IMR-90 (cell line): ENCODE measurements at regions not wholly inside any gene's neighbourhood (a gene's known extent, or its start where the extent isn't known, plus 50 kb on each side); places are given as distances from the start of the nearest gene placed in this dataset.

ENCODE experiments used
- ATAC-seq: fragments of 200-7000 bp; cut with Tn5 transposase; 2 replicates; pipeline ENCODE4 v1.9.1; 2020; ENCODE audit warnings: low read depth, mild to moderate bottlenecking, moderate library complexity
- BruUV-seq: library from RNA; stranded (reverse); fragments of 400-500 nt; replicated peaks from 2 replicates; lab custom pipeline; 2021; lab: Mats Ljungman, UMichigan
- CTCF ChIA-PET: fragments of 300-600 bp; formaldehyde crosslinking; extraction: SDS; loops from one replicate; lab custom pipeline; 2021; ENCODE audit warnings: antibody characterized with exemption; lab: Yijun Ruan, JAX
- POLR2A ChIA-PET: fragments of 300-600 bp; sonication (Branson Sonifier 250); formaldehyde crosslinking; loops from one replicate; lab custom pipeline; 2022; ENCODE audit warnings: antibody characterized with exemption; ENCODE audit not compliant: unreplicated experiment; lab: Charles Lee
- DNase-seq: peaks from one replicate; pipeline ENCODE4 v3.0.0; 2013
- H2AFZ ChIP-seq: replicated peaks from 2 replicates; pipeline ENCODE3; 2013; ENCODE audit warnings: low read length, mild to moderate bottlenecking; ENCODE audit not compliant: poor library complexity
- H2AK5ac ChIP-seq: 2 replicates; pipeline ENCODE4 v1.6.1; 2013; ENCODE audit warnings: low read depth, low read length, inconsistent platforms
- H2AK9ac ChIP-seq: replicated peaks from 2 replicates; pipeline ENCODE3; 2013; ENCODE audit warnings: mild to moderate bottlenecking, low read depth, low read length, moderate library complexity; ENCODE audit not compliant: poor library complexity
- H2BK120ac ChIP-seq: 2 replicates; pipeline ENCODE4 v1.6.1; 2013; ENCODE audit warnings: low read depth, low read length, inconsistent platforms
- H2BK15ac ChIP-seq: 3 replicates; pipeline ENCODE4 v1.6.1; 2013; ENCODE audit warnings: low read depth, low read length, inconsistent platforms
- H2BK20ac ChIP-seq: 2 replicates; pipeline ENCODE4 v1.6.1; 2013; ENCODE audit warnings: low read depth, mild to moderate bottlenecking, inconsistent platforms, low read length, moderate library complexity
- H2BK5ac ChIP-seq: 2 replicates; pipeline ENCODE4 v1.6.1; 2013; ENCODE audit warnings: mild to moderate bottlenecking, low read depth, low read length, inconsistent platforms; ENCODE audit not compliant: poor library complexity, severe bottlenecking
- H3K14ac ChIP-seq: replicated peaks from 2 replicates; pipeline ENCODE4 v1.6.1; 2013; ENCODE audit warnings: low read depth, low read length, inconsistent platforms
- H3K18ac ChIP-seq: 2 replicates; pipeline ENCODE4 v1.6.1; 2013; ENCODE audit warnings: low read depth, low read length, control low read depth
- H3K23ac ChIP-seq: 2 replicates; pipeline ENCODE4 v1.6.1; 2013; ENCODE audit warnings: low read depth, low read length, inconsistent platforms
- H3K27ac ChIP-seq: 2 replicates; pipeline ENCODE4 v1.5.1; 2013; ENCODE audit warnings: mild to moderate bottlenecking, control low read depth, low read length; ENCODE audit not compliant: insufficient read depth
- H3K27me3 ChIP-seq: 2 replicates; pipeline ENCODE4 v1.6.1; 2013; ENCODE audit warnings: low read length; ENCODE audit not compliant: control insufficient read depth, insufficient read depth
- H3K36me3 ChIP-seq: 2 replicates; pipeline ENCODE4 v1.6.1; 2013; ENCODE audit warnings: low read length, mixed read lengths; ENCODE audit not compliant: control insufficient read depth, insufficient read depth
- H3K4ac ChIP-seq: 2 replicates; pipeline ENCODE4 v1.6.1; 2013; ENCODE audit warnings: low read depth, low read length, inconsistent platforms
- H3K4me1 ChIP-seq: 2 replicates; pipeline ENCODE4 v1.6.1; 2013; ENCODE audit warnings: low read length, mixed read lengths; ENCODE audit not compliant: control insufficient read depth, insufficient read depth
- H3K4me2 ChIP-seq: 2 replicates; pipeline ENCODE4 v1.6.1; 2013; ENCODE audit warnings: low read depth, mild to moderate bottlenecking, control low read depth, low read length, moderate library complexity
- H3K4me3 ChIP-seq: 2 replicates; pipeline ENCODE4 v1.5.1; 2013; ENCODE audit warnings: low read depth, mild to moderate bottlenecking, control low read depth, low read length, moderate library complexity; ENCODE audit not compliant: insufficient read depth
- H3K56ac ChIP-seq: 2 replicates; pipeline ENCODE4 v1.6.1; 2013; ENCODE audit warnings: low read length, inconsistent platforms; ENCODE audit not compliant: insufficient read depth; ENCODE audit errors: extremely low read depth
- H3K79me1 ChIP-seq, 2 experiments: 2 replicates each; pipeline ENCODE4 v1.6.1; 2013; ENCODE audit warnings: low read length in 2 of 2, inconsistent platforms in 1 of 2, low read depth in 1 of 2
- H3K9ac ChIP-seq: 2 replicates; pipeline ENCODE4 v1.6.1; 2013; ENCODE audit warnings: low read depth, low read length, control low read depth
- H3K9me1 ChIP-seq: 2 replicates; pipeline ENCODE4 v1.6.1; 2013; ENCODE audit warnings: low read length, inconsistent platforms; ENCODE audit not compliant: insufficient read depth
- H3K9me3 ChIP-seq: 2 replicates; pipeline ENCODE4 v1.6.1; 2013; ENCODE audit warnings: low read length; ENCODE audit not compliant: control insufficient read depth, insufficient read depth
- H4K20me1 ChIP-seq: 2 replicates; pipeline ENCODE4 v1.6.1; 2013; ENCODE audit warnings: low read length, inconsistent platforms; ENCODE audit not compliant: insufficient read depth
- H4K5ac ChIP-seq: 2 replicates; pipeline ENCODE4 v1.6.1; 2013; ENCODE audit warnings: mild to moderate bottlenecking, low read depth, low read length, control low read depth
- H4K8ac ChIP-seq, 2 experiments: 2 replicates each; pipeline ENCODE4 v1.6.1; 2013; ENCODE audit warnings: low read depth in 2 of 2, low read length in 2 of 2, control low read depth in 1 of 2, inconsistent platforms in 1 of 2
- H4K91ac ChIP-seq: 2 replicates; pipeline ENCODE4 v1.6.1; 2013; ENCODE audit warnings: low read depth, low read length, inconsistent platforms; ENCODE audit not compliant: insufficient read depth
- BHLHE40 ChIP-seq: fragments of 150-350 bp; IDR thresholded peaks from 2 replicates; pipeline ENCODE4 v1.6.1; 2016; ENCODE audit warnings: mild to moderate bottlenecking, low read depth, low read length
- CEBPB ChIP-seq: IDR thresholded peaks from 2 replicates; pipeline ENCODE4 v1.6.1; 2012; ENCODE audit warnings: low read depth, low read length, improper control_type of control experiment
- CHD1 ChIP-seq: IDR thresholded peaks from 2 replicates; pipeline ENCODE4 v1.6.1; 2012; ENCODE audit warnings: low read depth, low read length, improper control_type of control experiment
- CTCF ChIP-seq: conservative IDR thresholded peaks from 2 replicates; pipeline ENCODE4 v1.5.1; 2012; ENCODE audit warnings: mild to moderate bottlenecking, low read depth, low read length, improper control_type of control experiment
- FOS ChIP-seq: fragments of 150-350 bp; IDR thresholded peaks from 2 replicates; pipeline ENCODE4 v1.6.1; 2016; ENCODE audit warnings: low read depth, low read length
- MAFK ChIP-seq: IDR thresholded peaks from 2 replicates; pipeline ENCODE4 v1.6.1; 2012; ENCODE audit warnings: low read depth, low read length, improper control_type of control experiment
- MAZ ChIP-seq: IDR thresholded peaks from 2 replicates; pipeline ENCODE4 v1.6.1; 2012; ENCODE audit warnings: low read depth, mild to moderate bottlenecking, low read length, improper control_type of control experiment, moderate library complexity, borderline replicate concordance
- MXI1 ChIP-seq: IDR thresholded peaks from 2 replicates; pipeline ENCODE4 v1.6.1; 2012; ENCODE audit warnings: low read depth, mild to moderate bottlenecking, low read length, moderate library complexity, borderline replicate concordance
- NFE2L2 ChIP-seq: fragments of 150-350 bp; IDR thresholded peaks from 2 replicates; pipeline ENCODE4 v1.6.1; 2016; ENCODE audit warnings: low read depth, mild to moderate bottlenecking, low read length
- POLR2A ChIP-seq: IDR thresholded peaks from 2 replicates; pipeline ENCODE4 v1.6.1; 2012; ENCODE audit warnings: mild to moderate bottlenecking, low read depth, low read length
- RAD21 ChIP-seq: IDR thresholded peaks from 2 replicates; pipeline ENCODE4 v1.6.1; 2012; ENCODE audit warnings: low read length, improper control_type of control experiment
- RCOR1 ChIP-seq: IDR thresholded peaks from 2 replicates; pipeline ENCODE4 v1.6.1; 2012; ENCODE audit warnings: mild to moderate bottlenecking, low read length, improper control_type of control experiment; ENCODE audit not compliant: insufficient replicate concordance
- RFX5 ChIP-seq: IDR thresholded peaks from 2 replicates; pipeline ENCODE4 v1.8.0; 2012; ENCODE audit warnings: low read depth, mild to moderate bottlenecking, low read length, moderate library complexity
- SMC3 ChIP-seq: fragments of 150-350 bp; IDR thresholded peaks from 2 replicates; pipeline ENCODE4 v1.6.1; 2016; ENCODE audit warnings: low read depth, mild to moderate bottlenecking, antibody characterized with exemption, low read length, moderate library complexity
- WGBS, 2 experiments: methylation state at CpG; one replicate each; pipeline versions ENCODE4 v1.1.5 to v1.1.7; 2013; ENCODE audit warnings: missing lambda C conversion rate in 2 of 2; ENCODE audit not compliant: insufficient read length in 1 of 2; ENCODE audit errors: extremely low coverage in 2 of 2; 5-methylcytosine and 5-hydroxymethylcytosine counted together
- dilution Hi-C: fragments of 300-500 bp; cut with HindIII; formaldehyde crosslinking; loops from one replicate; pipeline ENCODE4 v1.14.3; 2018; ENCODE audit warnings: low sequenced_read_pairs; ENCODE audit not compliant: unreplicated experiment
- in situ Hi-C: fragments of 300-500 bp; cut with MboI; formaldehyde crosslinking; loops from 3 replicates; pipeline ENCODE4 v1.14.3; 2019; ENCODE audit warnings: low sequenced_read_pairs, inconsistent platforms, mixed read lengths
- intact Hi-C: fragments of 100-400 bp; cut with micrococcal nuclease; formaldehyde crosslinking; loops from 2 replicates; pipeline ENCODE4 v1.10.0; 2022
- TF ChIP-seq, protein P1 (sequence below): fragments of 150-350 bp; IDR thresholded peaks from 2 replicates; pipeline ENCODE4 v1.6.1; 2016; ENCODE audit warnings: low read depth, mild to moderate bottlenecking, low read length, moderate library complexity, borderline replicate concordance
- TF ChIP-seq, protein P2 (sequence below): fragments of 150-350 bp; IDR thresholded peaks from 2 replicates; pipeline ENCODE4 v1.6.1; 2017; ENCODE audit warnings: mild to moderate bottlenecking, antibody characterized with exemption, low read length, low read depth

- Histone ChIP-seq H3K56ac (no peak overlapping the region; the same call in 1 of the 2 replicates), H2AK9ac (no peak overlapping the region), H2BK120ac (no peak overlapping the region), H4K20me1 (no peaks in the 10 kb centered on the region), H3K9me3 (no peaks in the 10 kb centered on the region), H4K5ac (no peak overlapping the region), H3K36me3 (no peaks in the 10 kb centered on the region), H3K4me3 (no peak overlapping the region), H4K8ac (no peak overlapping the region), H2BK20ac (no peak overlapping the region), H4K91ac (no peak overlapping the region), H3K9me1 (no peaks in the 10 kb centered on the region), H3K4me1 (no peaks in the 10 kb centered on the region), H2AFZ (no peak overlapping the region), H3K14ac (no peak overlapping the region), H3K27ac (no peak overlapping the region), H3K18ac (no peak overlapping the region), H3K27me3 (no peaks in the 10 kb centered on the region), H3K23ac (no peak overlapping the region), H3K79me1 (no peaks in the 10 kb centered on the region), H3K4me2 (no peak overlapping the region), H2BK5ac (no peak overlapping the region), H2BK15ac (no peak overlapping the region), H3K4ac (no peak overlapping the region), H2AK5ac (no peak overlapping the region), H3K9ac (no peak overlapping the region)
- ATAC-seq (no peak), DNase-seq (no peak)
- BruUV-seq: no TSS peak
- dilution Hi-C loops (no loop called here), in situ Hi-C loops (no loop called here), intact Hi-C loops (no loop called here)
- ChIA-PET POLR2A (no interaction called here), CTCF (no interaction called here)
- 67% methylated on average over 1 of the region's 1 CpG; no CpG with 5 or more reads in 1 of the 2 experiments for WGBS, 2 experiments
- TF ChIP-seq MAZ (no peak), BHLHE40 (no peak), NFE2L2 (no peak), CHD1 (no peak), FOS (no peak), RAD21 (no peak), RCOR1 (no peak), RFX5 (no peak), CEBPB (no peak), SMC3 (no peak), MXI1 (no peak), CTCF (no peak), MAFK (no peak), POLR2A (no peak)
- TF ChIP-seq, protein P1, sequence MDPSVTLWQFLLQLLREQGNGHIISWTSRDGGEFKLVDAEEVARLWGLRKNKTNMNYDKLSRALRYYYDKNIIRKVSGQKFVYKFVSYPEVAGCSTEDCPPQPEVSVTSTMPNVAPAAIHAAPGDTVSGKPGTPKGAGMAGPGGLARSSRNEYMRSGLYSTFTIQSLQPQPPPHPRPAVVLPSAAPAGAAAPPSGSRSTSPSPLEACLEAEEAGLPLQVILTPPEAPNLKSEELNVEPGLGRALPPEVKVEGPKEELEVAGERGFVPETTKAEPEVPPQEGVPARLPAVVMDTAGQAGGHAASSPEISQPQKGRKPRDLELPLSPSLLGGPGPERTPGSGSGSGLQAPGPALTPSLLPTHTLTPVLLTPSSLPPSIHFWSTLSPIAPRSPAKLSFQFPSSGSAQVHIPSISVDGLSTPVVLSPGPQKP: no peak
- TF ChIP-seq, protein P2, sequence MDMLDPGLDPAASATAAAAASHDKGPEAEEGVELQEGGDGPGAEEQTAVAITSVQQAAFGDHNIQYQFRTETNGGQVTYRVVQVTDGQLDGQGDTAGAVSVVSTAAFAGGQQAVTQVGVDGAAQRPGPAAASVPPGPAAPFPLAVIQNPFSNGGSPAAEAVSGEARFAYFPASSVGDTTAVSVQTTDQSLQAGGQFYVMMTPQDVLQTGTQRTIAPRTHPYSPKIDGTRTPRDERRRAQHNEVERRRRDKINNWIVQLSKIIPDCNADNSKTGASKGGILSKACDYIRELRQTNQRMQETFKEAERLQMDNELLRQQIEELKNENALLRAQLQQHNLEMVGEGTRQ: no peak
Measured at GRCh38 chr12:28949184-28949583, 199.9 kb upstream of the FAR2 start.
